ENCODE measurements at regions not wholly inside any gene's neighbourhood (a gene's known extent, or its start where the extent isn't known, plus 50 kb on each side); places are given as distances from the start of the nearest gene placed in this dataset.

- Mint-ChIP-seq H3K36me3 (peaks cover 0 to 3% (median 0%) of the 10 kb centered on the region in 5 donors), H3K27me3 (peaks cover 2 to 22% (median 7%) of the 10 kb centered on the region in 5 donors), H3K4me3 (no peak overlapping the region), H3K27ac (peak overlapping the region in 1 of 9 donors; percentile 78), H3K4me1 (peaks cover 0 to 15% (median 0%) of the 10 kb centered on the region in 7 donors), H3K9me3 (peaks cover 0 to 15% (median 5%) of the 10 kb centered on the region in 11 donors)
- no peaks in the 10 kb centered on the region for H3K9me3 ChIP-seq (ENCODE audit: control insufficient read depth in 2 of 3, low read length in 3 of 3)
- intact Hi-C loops (cut with micrococcal nuclease), result no loop called here
- H3K36me3 ChIP-seq (ENCODE audit: control insufficient read depth in 2 of 3, insufficient read depth in 3 of 3, low read length in 3 of 3), result no peaks in the 10 kb centered on the region
- no peaks in the 10 kb centered on the region for H3K27me3 ChIP-seq (ENCODE audit: control insufficient read depth in 2 of 2, insufficient read depth in 2 of 2, low read length in 2 of 2)
- DNase-seq (peak in 1 of 9 donors; percentile 6), ATAC-seq (no peak)
- H3K4me3 ChIP-seq (ENCODE audit: low read length), result no peak overlapping the region
- H3K4me1 ChIP-seq (ENCODE audit: control insufficient read depth in 2 of 2, insufficient read depth in 2 of 2, low read length in 2 of 2), result no peaks in the 10 kb centered on the region
- no peak overlapping the region for H3K27ac ChIP-seq (ENCODE audit: low read depth, low read length)
- ChIA-PET CTCF (no interaction called here), POLR2A (no interaction called here)
These were observed 205.6 kb downstream of the KIF26A start for GRCh38 chr14:104343690-104344640.

GRCh38 chr14:104344818-104345620 lies 206.6 kb downstream of the KIF26A start:
- Mint-ChIP-seq H3K4me3 (no peak overlapping the region), H3K36me3 (peaks cover 0 to 3% (median 0%) of the 10 kb centered on the region in 5 donors), H3K27me3 (peaks cover 2 to 22% (median 7%) of the 10 kb centered on the region in 5 donors), H3K9me3 (peaks cover 0 to 8% (median 2%) of the 10 kb centered on the region in 11 donors), H3K4me1 (peaks cover 0 to 15% (median 0%) of the 10 kb centered on the region in 7 donors), H3K27ac (no peak overlapping the region)
- H3K4me1 ChIP-seq (ENCODE audit: control insufficient read depth in 2 of 2, insufficient read depth in 2 of 2, low read length in 2 of 2), result no peaks in the 10 kb centered on the region
- DNase-seq, result no peak
- intact Hi-C loops (cut with micrococcal nuclease), result no loop called here
- ATAC-seq, result no peak
- no peaks in the 10 kb centered on the region for H3K27me3 ChIP-seq (ENCODE audit: control insufficient read depth in 2 of 2, insufficient read depth in 2 of 2, low read length in 2 of 2)
- H3K9me3 ChIP-seq (ENCODE audit: control insufficient read depth in 2 of 3, low read length in 3 of 3), result no peaks in the 10 kb centered on the region
- no peak overlapping the region for H3K4me3 ChIP-seq (ENCODE audit: low read length)
- CTCF ChIA-PET, result no interaction called here
- POLR2A ChIA-PET, result no interaction called here
- H3K36me3 ChIP-seq (ENCODE audit: control insufficient read depth in 2 of 3, insufficient read depth in 3 of 3, low read length in 3 of 3), result no peaks in the 10 kb centered on the region
- H3K27ac ChIP-seq (ENCODE audit: low read depth, low read length), result no peak overlapping the region

GRCh38 chr14:104345621-104346462 lies 207.5 kb downstream of the KIF26A start:
- H3K27ac Mint-ChIP-seq, result no peak overlapping the region
- peaks cover 0 to 5% (median under 1%) of the 10 kb centered on the region in 11 donors for H3K9me3 Mint-ChIP-seq
- H3K36me3 ChIP-seq (ENCODE audit: control insufficient read depth in 2 of 3, insufficient read depth in 3 of 3, low read length in 3 of 3), result no peaks in the 10 kb centered on the region
- POLR2A ChIA-PET, result no interaction called here
- no peak overlapping the region for H3K27ac ChIP-seq (ENCODE audit: low read depth, low read length)
- DNase-seq (no peak), ATAC-seq (no peak)
- H3K4me3 Mint-ChIP-seq, result no peak overlapping the region
- peaks cover 2 to 14% (median 7%) of the 10 kb centered on the region in 5 donors for H3K27me3 Mint-ChIP-seq
- no peaks in the 10 kb centered on the region for H3K9me3 ChIP-seq (ENCODE audit: control insufficient read depth in 2 of 3, low read length in 3 of 3)
- H3K27me3 ChIP-seq (ENCODE audit: control insufficient read depth in 2 of 2, insufficient read depth in 2 of 2, low read length in 2 of 2), result no peaks in the 10 kb centered on the region
- no peaks in the 10 kb centered on the region for H3K4me1 ChIP-seq (ENCODE audit: control insufficient read depth in 2 of 2, insufficient read depth in 2 of 2, low read length in 2 of 2)
- peaks cover 0 to 15% (median 0%) of the 10 kb centered on the region in 7 donors for H3K4me1 Mint-ChIP-seq
- CTCF ChIA-PET, result no interaction called here
- intact Hi-C loops (cut with micrococcal nuclease), result no loop called here
- H3K36me3 Mint-ChIP-seq, result peaks cover 0 to 3% (median 0%) of the 10 kb centered on the region in 5 donors
- H3K4me3 ChIP-seq (ENCODE audit: low read length), result no peak overlapping the region

GRCh38 chr14:104346608-104347007 lies 208.2 kb downstream of the KIF26A start:
- Histone ChIP-seq H3K4me3 (ENCODE audit: low read length) (no peak overlapping the region), H3K36me3 (ENCODE audit: control insufficient read depth in 2 of 3, insufficient read depth in 3 of 3, low read length in 3 of 3) (no peaks in the 10 kb centered on the region), H3K27ac (ENCODE audit: low read depth, low read length) (no peak overlapping the region), H3K4me1 (ENCODE audit: control insufficient read depth in 2 of 2, insufficient read depth in 2 of 2, low read length in 2 of 2) (no peaks in the 10 kb centered on the region), H3K27me3 (ENCODE audit: control insufficient read depth in 2 of 2, insufficient read depth in 2 of 2, low read length in 2 of 2) (no peaks in the 10 kb centered on the region), H3K9me3 (ENCODE audit: control insufficient read depth in 2 of 3, low read length in 3 of 3) (no peaks in the 10 kb centered on the region)
- ATAC-seq (no peak), DNase-seq (no peak)
- Mint-ChIP-seq H3K4me1 (peaks cover 0 to 12% (median 0%) of the 10 kb centered on the region in 7 donors), H3K27ac (peak overlapping the region in 1 of 9 donors; percentile 65), H3K36me3 (peaks cover 0 to 3% (median 0%) of the 10 kb centered on the region in 5 donors), H3K4me3 (no peak overlapping the region), H3K9me3 (peaks cover 0 to 5% (median 0%) of the 10 kb centered on the region in 11 donors), H3K27me3 (peaks cover 2 to 13% (median 3%) of the 10 kb centered on the region in 5 donors)
- ChIA-PET POLR2A (no interaction called here), CTCF (no interaction called here)
- intact Hi-C loops (cut with micrococcal nuclease), result no loop called here

GRCh38 chr14:104348741-104349140 lies 210.4 kb downstream of the KIF26A start:
- ChIA-PET POLR2A (no interaction called here), CTCF (no interaction called here)
- Mint-ChIP-seq H3K4me3 (no peak overlapping the region), H3K9me3 (peaks cover 0 to 9% (median 0%) of the 10 kb centered on the region in 11 donors), H3K27ac (peak overlapping the region in 1 of 9 donors; percentile 65), H3K27me3 (peaks cover 0 to 13% (median 5%) of the 10 kb centered on the region in 5 donors), H3K4me1 (peaks cover 0 to 7% (median 0%) of the 10 kb centered on the region in 7 donors), H3K36me3 (peaks cover 0 to 4% (median 3%) of the 10 kb centered on the region in 5 donors)
- no peak overlapping the region for H3K4me3 ChIP-seq (ENCODE audit: low read length)
- no peaks in the 10 kb centered on the region for H3K27me3 ChIP-seq (ENCODE audit: control insufficient read depth in 2 of 2, insufficient read depth in 2 of 2, low read length in 2 of 2)
- no peak for ATAC-seq
- H3K9me3 ChIP-seq (ENCODE audit: control insufficient read depth in 2 of 3, low read length in 3 of 3), result no peaks in the 10 kb centered on the region
- intact Hi-C loops (cut with micrococcal nuclease), result no loop called here
- H3K27ac ChIP-seq (ENCODE audit: low read depth, low read length), result no peak overlapping the region
- H3K4me1 ChIP-seq (ENCODE audit: control insufficient read depth in 2 of 2, insufficient read depth in 2 of 2, low read length in 2 of 2), result no peaks in the 10 kb centered on the region
- no peak for DNase-seq
- no peaks in the 10 kb centered on the region for H3K36me3 ChIP-seq (ENCODE audit: control insufficient read depth in 2 of 3, insufficient read depth in 3 of 3, low read length in 3 of 3)

- peaks cover 0 to 6% (median under 1%) of the 10 kb centered on the region in 5 donors for H3K27me3 Mint-ChIP-seq
- peak overlapping the region in 1 of 9 donors; percentile 65 for H3K27ac Mint-ChIP-seq
- peaks cover 0 to 7% (median 3%) of the 10 kb centered on the region in 7 donors for H3K4me1 Mint-ChIP-seq
- DNase-seq (no peak), ATAC-seq (no peak)
- no peak overlapping the region for H3K4me3 ChIP-seq (ENCODE audit: low read length)
- POLR2A ChIA-PET, result no interaction called here
- intact Hi-C loops (cut with micrococcal nuclease), result no loop called here
- H3K27me3 ChIP-seq (ENCODE audit: control insufficient read depth in 2 of 2, insufficient read depth in 2 of 2, low read length in 2 of 2), result no peaks in the 10 kb centered on the region
- no peaks in the 10 kb centered on the region for H3K4me1 ChIP-seq (ENCODE audit: control insufficient read depth in 2 of 2, insufficient read depth in 2 of 2, low read length in 2 of 2)
- H3K9me3 ChIP-seq (ENCODE audit: control insufficient read depth in 2 of 3, low read length in 3 of 3), result no peaks in the 10 kb centered on the region
- peaks cover 0 to 9% (median 0%) of the 10 kb centered on the region in 11 donors for H3K9me3 Mint-ChIP-seq
- no peak overlapping the region for H3K27ac ChIP-seq (ENCODE audit: low read depth, low read length)
- H3K4me3 Mint-ChIP-seq, result no peak overlapping the region
- peaks cover 0 to 4% (median 0%) of the 10 kb centered on the region in 5 donors for H3K36me3 Mint-ChIP-seq
- CTCF ChIA-PET, result interaction anchor here (0.6 kb wide), 2 partner anchors 17 to 142 kb away, joined by 3 to 5 read pairs; no protein-coding TSS in a partner anchor
- no peaks in the 10 kb centered on the region for H3K36me3 ChIP-seq (ENCODE audit: control insufficient read depth in 2 of 3, insufficient read depth in 3 of 3, low read length in 3 of 3)
These were observed 211.6 kb downstream of the KIF26A start for GRCh38 chr14:104349950-104350349.

All from naive thymus-derived CD4-positive, alpha-beta T cell (primary cell).